Panc1 (cell line): ENCODE measurements at regions not wholly inside any gene's neighbourhood (a gene's known extent, or its start where the extent isn't known, plus 50 kb on each side); places are given as distances from the start of the nearest gene placed in this dataset.
A peak's percentile ranks its signal among the peaks of the same experiment; 100 is the strongest.

Experiments used
- ATAC-seq: fragments of 200-7000 bp; cut with Tn5 transposase; 2 replicates; pipeline ENCODE4 v1.9.1; 2020; ENCODE audit warnings: mild to moderate bottlenecking, moderate library complexity
- BruUV-seq: library from RNA; stranded (reverse); fragments of 400-500 nt; replicated peaks from 2 replicates; lab custom pipeline; 2021; lab: Mats Ljungman, UMichigan
- CTCF ChIA-PET: fragments of 300-600 bp; sonication (Branson Sonifier 250); formaldehyde crosslinking; loops from one replicate; lab custom pipeline; 2022; ENCODE audit warnings: antibody characterized with exemption; lab: Charles Lee
- POLR2A ChIA-PET: fragments of 300-600 bp; sonication (Branson Sonifier 250); formaldehyde crosslinking; loops from one replicate; lab custom pipeline; 2022; ENCODE audit warnings: antibody characterized with exemption; lab: Charles Lee
- DNase-seq: peaks from one replicate; pipeline ENCODE4 v3.0.0-alpha.2; 2010; ENCODE audit warnings: low read depth, low spot score
- H3K27ac ChIP-seq: 2 replicates; pipeline ENCODE4 v1.5.1; 2011; ENCODE audit warnings: mild to moderate bottlenecking, low read length, inconsistent platforms
- H3K27me3 ChIP-seq: fragments of 200-500 bp; sonication (Bioruptor generic); 2 replicates; pipeline ENCODE4 v1.6.0; 2014; ENCODE audit warnings: low read length, inconsistent platforms; ENCODE audit not compliant: control insufficient read depth, insufficient read depth
- H3K36me3 ChIP-seq: fragments of 200-500 bp; sonication (Bioruptor generic); 2 replicates; pipeline ENCODE4 v1.5.1; 2014; ENCODE audit warnings: inconsistent platforms, mild to moderate bottlenecking, low read length, moderate library complexity; ENCODE audit not compliant: control insufficient read depth, insufficient read depth
- H3K4me1 ChIP-seq: 2 replicates; pipeline ENCODE4 v1.5.1; 2011; ENCODE audit warnings: inconsistent platforms, mild to moderate bottlenecking, low read length, moderate library complexity; ENCODE audit not compliant: control insufficient read depth, insufficient read depth
- H3K4me3 ChIP-seq, 2 experiments: 2 replicates each; pipeline ENCODE4 v1.5.1; 2011 to 2012; ENCODE audit warnings: low read depth in 2 of 2, low read length in 2 of 2, mild to moderate bottlenecking in 2 of 2, inconsistent platforms in 1 of 2, moderate library complexity in 1 of 2
- H3K9me3 ChIP-seq: fragments of 200-500 bp; sonication (Bioruptor generic); 2 replicates; pipeline ENCODE4 v1.5.1; 2014; ENCODE audit warnings: low read depth, mild to moderate bottlenecking, inconsistent platforms, low read length, moderate library complexity; ENCODE audit not compliant: control insufficient read depth, insufficient read depth
- CTCF ChIP-seq: fragments of 450-650 bp; IDR thresholded peaks from 2 replicates; pipeline ENCODE4 v1.5.1; 2017; ENCODE audit warnings: mild to moderate bottlenecking
- POLR2AphosphoS5 ChIP-seq: IDR thresholded peaks from 2 replicates; pipeline ENCODE4 v1.6.1; 2012; ENCODE audit warnings: mild to moderate bottlenecking, low read depth, low read length, moderate library complexity
- SIN3A ChIP-seq: IDR thresholded peaks from 2 replicates; pipeline ENCODE4 v1.6.1; 2012; ENCODE audit warnings: low read depth, mild to moderate bottlenecking, low read length, moderate library complexity, borderline replicate concordance; ENCODE audit not compliant: insufficient read depth
- TCF7L2 ChIP-seq: IDR thresholded peaks from 2 replicates; pipeline ENCODE4 v1.6.1; 2011; ENCODE audit warnings: mild to moderate bottlenecking, low read depth, low read length, inconsistent platforms
- in situ Hi-C: cut with HindIII; loops from 2 replicates; pipeline ENCODE4 v1.10.0; 2016; ENCODE audit warnings: low sequenced_read_pairs, low pct_unique_long_range_greater_than_20kb
- intact Hi-C: fragments of 100-400 bp; cut with micrococcal nuclease; formaldehyde crosslinking; loops from one replicate; pipeline ENCODE4 v1.10.0; 2022; ENCODE audit not compliant: unreplicated experiment
- TF ChIP-seq, protein P1 (sequence below), 2 experiments: IDR thresholded peaks; 2 replicates each; pipeline ENCODE4 v1.6.1; 2011 to 2012; ENCODE audit warnings: low read depth in 2 of 2, control low read depth in 1 of 2, low read length in 1 of 2, mild to moderate bottlenecking in 1 of 2, moderate library complexity in 1 of 2; ENCODE audit not compliant: insufficient read depth in 1 of 2

DNA sequence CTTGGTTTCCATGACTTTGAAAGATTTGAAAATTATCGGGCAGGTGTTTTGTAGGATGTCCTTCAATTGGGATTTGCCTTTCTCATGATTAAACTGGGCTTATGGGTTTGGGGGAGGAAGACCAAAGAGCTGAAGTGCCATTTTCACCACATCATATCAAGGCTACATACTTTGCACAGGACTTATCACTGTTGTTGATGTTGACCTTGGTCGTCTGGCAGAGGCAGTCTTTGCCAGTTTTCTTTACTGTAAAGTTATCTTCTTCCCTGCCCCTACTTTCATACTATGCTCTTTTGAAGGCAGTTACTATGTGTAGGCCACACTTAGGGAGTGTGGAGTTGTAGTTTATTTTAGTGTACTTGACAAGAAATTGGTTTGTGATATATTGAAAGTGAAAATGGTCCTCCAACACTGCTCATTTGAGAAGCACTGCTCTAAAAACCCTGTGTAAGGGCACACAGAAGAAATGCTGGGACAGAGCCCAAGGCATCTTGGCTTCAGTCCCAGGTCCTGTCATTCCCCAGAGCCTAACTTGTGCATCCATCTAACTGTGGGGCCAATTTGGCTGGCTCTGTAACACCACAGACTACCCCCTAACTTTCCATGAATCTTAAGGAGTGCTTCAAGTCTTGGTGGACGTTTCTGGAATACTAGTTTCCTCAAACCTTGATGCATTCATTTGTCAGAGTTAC, 384.9 kb downstream of the KCNRG start:
- Histone ChIP-seq H3K27ac (peak overlapping the region; percentile 23; the same call in 1 of the 2 replicates), H3K9me3 (no peaks in the 10 kb centered on the region), H3K27me3 (no peaks in the 10 kb centered on the region), H3K4me3 (no peak overlapping the region), H3K4me1 (no peaks in the 10 kb centered on the region), H3K36me3 (no peaks in the 10 kb centered on the region)
- ATAC-seq (no peak), DNase-seq (no peak)
- no peak for TF ChIP-seq POLR2AphosphoS5
- no peak for TF ChIP-seq CTCF
- no peak for TF ChIP-seq TCF7L2
- no peak for TF ChIP-seq SIN3A
- TF ChIP-seq, protein P1, sequence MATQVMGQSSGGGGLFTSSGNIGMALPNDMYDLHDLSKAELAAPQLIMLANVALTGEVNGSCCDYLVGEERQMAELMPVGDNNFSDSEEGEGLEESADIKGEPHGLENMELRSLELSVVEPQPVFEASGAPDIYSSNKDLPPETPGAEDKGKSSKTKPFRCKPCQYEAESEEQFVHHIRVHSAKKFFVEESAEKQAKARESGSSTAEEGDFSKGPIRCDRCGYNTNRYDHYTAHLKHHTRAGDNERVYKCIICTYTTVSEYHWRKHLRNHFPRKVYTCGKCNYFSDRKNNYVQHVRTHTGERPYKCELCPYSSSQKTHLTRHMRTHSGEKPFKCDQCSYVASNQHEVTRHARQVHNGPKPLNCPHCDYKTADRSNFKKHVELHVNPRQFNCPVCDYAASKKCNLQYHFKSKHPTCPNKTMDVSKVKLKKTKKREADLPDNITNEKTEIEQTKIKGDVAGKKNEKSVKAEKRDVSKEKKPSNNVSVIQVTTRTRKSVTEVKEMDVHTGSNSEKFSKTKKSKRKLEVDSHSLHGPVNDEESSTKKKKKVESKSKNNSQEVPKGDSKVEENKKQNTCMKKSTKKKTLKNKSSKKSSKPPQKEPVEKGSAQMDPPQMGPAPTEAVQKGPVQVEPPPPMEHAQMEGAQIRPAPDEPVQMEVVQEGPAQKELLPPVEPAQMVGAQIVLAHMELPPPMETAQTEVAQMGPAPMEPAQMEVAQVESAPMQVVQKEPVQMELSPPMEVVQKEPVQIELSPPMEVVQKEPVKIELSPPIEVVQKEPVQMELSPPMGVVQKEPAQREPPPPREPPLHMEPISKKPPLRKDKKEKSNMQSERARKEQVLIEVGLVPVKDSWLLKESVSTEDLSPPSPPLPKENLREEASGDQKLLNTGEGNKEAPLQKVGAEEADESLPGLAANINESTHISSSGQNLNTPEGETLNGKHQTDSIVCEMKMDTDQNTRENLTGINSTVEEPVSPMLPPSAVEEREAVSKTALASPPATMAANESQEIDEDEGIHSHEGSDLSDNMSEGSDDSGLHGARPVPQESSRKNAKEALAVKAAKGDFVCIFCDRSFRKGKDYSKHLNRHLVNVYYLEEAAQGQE (IDR thresholded peaks at IDR 0.05; ENCODE audit: insufficient read depth in 1 of 2, low read depth in 2 of 2, low read length in 1 of 2): no peak
- in situ Hi-C loops (no loop called here), intact Hi-C loops (no loop called here)
- ChIA-PET POLR2A (no interaction called here), CTCF (no interaction called here)
- no TSS peak for BruUV-seq

DNA sequence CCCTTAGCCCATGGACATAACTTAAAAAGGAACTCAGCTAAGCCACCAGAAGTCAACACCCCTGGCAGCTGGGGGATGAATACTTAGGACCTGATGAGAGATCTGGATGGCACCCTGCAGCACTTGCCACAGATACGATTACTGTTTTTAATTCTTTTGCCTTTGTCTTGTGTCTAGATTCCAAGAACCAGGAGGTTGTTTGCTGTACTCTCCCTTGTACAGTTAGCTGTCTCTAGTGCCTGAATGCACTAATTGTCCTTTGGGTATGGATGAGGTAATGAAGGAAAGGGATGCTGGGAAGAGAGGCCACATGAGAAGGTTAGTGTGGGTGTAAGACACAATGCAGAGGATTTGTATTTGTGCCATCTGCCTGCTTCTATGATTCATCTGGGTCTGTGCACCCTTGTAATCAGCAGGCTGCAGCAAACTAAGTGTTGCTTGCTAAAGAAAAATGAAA, 385.8 kb downstream of the KCNRG start:
- H3K4me3 ChIP-seq: no peak overlapping the region
- intact Hi-C loops: no loop called here
- H3K4me1 ChIP-seq: no peaks in the 10 kb centered on the region
- BruUV-seq: no TSS peak
- no peaks in the 10 kb centered on the region for H3K27me3 ChIP-seq
- no peak for DNase-seq
- ChIA-PET CTCF (no interaction called here), POLR2A (interaction anchor here (0.6 kb wide), 1 partner anchor 114 kb away, joined by 10 read pairs; no protein-coding TSS in a partner anchor)
- no peak for ATAC-seq
- no peaks in the 10 kb centered on the region for H3K36me3 ChIP-seq
- H3K27ac ChIP-seq: peak overlapping the region; percentile 51; the same call in 1 of the 2 replicates
- no peak for TF ChIP-seq SIN3A
- TF ChIP-seq, protein P1 (IDR thresholded peaks at IDR 0.05; ENCODE audit: insufficient read depth in 1 of 2, low read depth in 2 of 2, low read length in 1 of 2): no peak
- no peak for TF ChIP-seq TCF7L2
- no peak for TF ChIP-seq CTCF
- no peak for TF ChIP-seq POLR2AphosphoS5
- in situ Hi-C loops: no loop called here
- no peaks in the 10 kb centered on the region for H3K9me3 ChIP-seq
